PC-9 (cell line): ENCODE measurements at regions not wholly inside any gene's neighbourhood (a gene's known extent, or its start where the extent isn't known, plus 50 kb on each side); places are given as distances from the start of the nearest gene placed in this dataset.

Experiments
- BruUV-seq: library from RNA; stranded (reverse); fragments of 400-500 nt; replicated peaks from 2 replicates; lab custom pipeline; 2021; lab: Mats Ljungman, UMichigan
- CTCF ChIA-PET: fragments of 300-600 bp; sonication (Branson Sonifier 250); formaldehyde crosslinking; loops from one replicate; lab custom pipeline; 2022; ENCODE audit warnings: antibody characterized with exemption; lab: Charles Lee
- POLR2A ChIA-PET: fragments of 300-600 bp; sonication (Branson Sonifier 250); formaldehyde crosslinking; loops from one replicate; lab custom pipeline; 2022; ENCODE audit warnings: antibody characterized with exemption; ENCODE audit not compliant: unreplicated experiment; lab: Charles Lee
- DNase-seq, 2 experiments: peaks; one replicate each; pipeline versions ENCODE4 v3.0.0 to v3.0.0-alpha.2; 2015 to 2022; ENCODE audit warnings: mixed read lengths in 1 of 2
- H2AFZ ChIP-seq: fragments of 200-600 bp; sonication (generic); 2 replicates; pipeline ENCODE4 v1.8.1; 2017; ENCODE audit warnings: antibody characterized with exemption
- H3F3A ChIP-seq: fragments of 200-600 bp; sonication (generic); 2 replicates; pipeline ENCODE4 v1.8.1; 2017; ENCODE audit warnings: antibody characterized with exemption, mild to moderate bottlenecking, low read depth; ENCODE audit not compliant: insufficient read depth
- H3K27ac ChIP-seq: fragments of 200-600 bp; sonication (generic); 2 replicates; pipeline ENCODE4 v1.6.1; 2016; ENCODE audit warnings: mixed run types
- H3K27me3 ChIP-seq: fragments of 200-600 bp; sonication (generic); 2 replicates; pipeline ENCODE4 v1.6.1; 2016; ENCODE audit warnings: low read depth, mixed run types; ENCODE audit not compliant: insufficient read depth
- H3K36me3 ChIP-seq: fragments of 200-600 bp; sonication (generic); 2 replicates; pipeline ENCODE4 v1.6.1; 2016; ENCODE audit warnings: low read depth, mixed run types
- H3K4me1 ChIP-seq: fragments of 200-600 bp; sonication (generic); replicated peaks from 2 replicates; pipeline ENCODE4 v1.6.1; 2016; ENCODE audit warnings: mixed run types; ENCODE audit not compliant: insufficient read depth
- H3K4me2 ChIP-seq: fragments of 200-600 bp; sonication (generic); 2 replicates; pipeline ENCODE4 v1.6.1; 2017; ENCODE audit warnings: mixed run types
- H3K4me3 ChIP-seq: fragments of 200-600 bp; sonication (generic); 2 replicates; pipeline ENCODE4 v1.6.1; 2016; ENCODE audit warnings: mixed run types
- H3K79me2 ChIP-seq: fragments of 200-600 bp; sonication (generic); 2 replicates; pipeline ENCODE4 v1.6.1; 2017; ENCODE audit warnings: low read depth, mixed run types
- H3K9me2 ChIP-seq: fragments of 200-600 bp; sonication (generic); 2 replicates; pipeline ENCODE4 v1.8.1; 2017; ENCODE audit warnings: mild to moderate bottlenecking; ENCODE audit not compliant: insufficient read depth
- H3K9me3 ChIP-seq: fragments of 200-600 bp; sonication (generic); 2 replicates; pipeline ENCODE4 v1.8.1; 2016; ENCODE audit warnings: low read depth; ENCODE audit not compliant: insufficient read depth
- H4K20me1 ChIP-seq: fragments of 200-600 bp; sonication (generic); 2 replicates; pipeline ENCODE4 v1.8.1; 2017; ENCODE audit not compliant: insufficient read depth
- CTCF ChIP-seq: fragments of 200-600 bp; sonication (generic); conservative IDR thresholded peaks from 2 replicates; pipeline ENCODE4 v1.6.1; 2017; ENCODE audit warnings: mixed run types, antibody characterized with exemption, mild to moderate bottlenecking, moderate library complexity
- EZH2 ChIP-seq: fragments of 200-600 bp; sonication (generic); IDR thresholded peaks from 2 replicates; pipeline ENCODE4 v1.8.0; 2017; ENCODE audit warnings: antibody characterized with exemption, low read depth
- intact Hi-C: fragments of 100-400 bp; cut with micrococcal nuclease; formaldehyde crosslinking; loops from one replicate; pipeline ENCODE4 v1.10.0; 2022; ENCODE audit not compliant: unreplicated experiment

- Histone ChIP-seq H3K27me3 (no peaks in the 10 kb centered on the region), H3K4me2 (no peak overlapping the region), H3F3A (no peaks in the 10 kb centered on the region), H3K4me1 (no peaks in the 10 kb centered on the region), H3K9me2 (no peaks in the 10 kb centered on the region; the same call in 1 of the 2 replicates), H2AFZ (no peak overlapping the region), H3K9me3 (no peaks in the 10 kb centered on the region), H3K4me3 (no peak overlapping the region), H3K36me3 (no peaks in the 10 kb centered on the region), H3K27ac (no peak overlapping the region), H3K79me2 (no peaks in the 10 kb centered on the region), H4K20me1 (no peaks in the 10 kb centered on the region)
- ChIA-PET POLR2A (no interaction called here), CTCF (no interaction called here)
- BruUV-seq = no TSS peak
- intact Hi-C loops = no loop called here
- TF ChIP-seq EZH2 = no peak
- TF ChIP-seq CTCF = no peak
- no peak for DNase-seq
Observed at GRCh38 chr7:89559596-89559995, 594.7 kb upstream of the STEAP1 start.

GRCh38 chr7:89563597-89563996 lies 590.7 kb upstream of the STEAP1 start:
- no peaks in the 10 kb centered on the region for H3K36me3 ChIP-seq
- H3K9me2 ChIP-seq = no peaks in the 10 kb centered on the region
- DNase-seq = no peak
- no peaks in the 10 kb centered on the region for H3K79me2 ChIP-seq
- H3K4me2 ChIP-seq = no peak overlapping the region
- POLR2A ChIA-PET = no interaction called here
- no peaks in the 10 kb centered on the region for H3F3A ChIP-seq
- intact Hi-C loops = no loop called here
- H3K27ac ChIP-seq = no peak overlapping the region
- TF ChIP-seq CTCF (no peak), EZH2 (no peak)
- CTCF ChIA-PET = no interaction called here
- no peak overlapping the region for H3K4me3 ChIP-seq
- BruUV-seq = no TSS peak
- H3K9me3 ChIP-seq = no peaks in the 10 kb centered on the region
- no peaks in the 10 kb centered on the region for H3K4me1 ChIP-seq
- H2AFZ ChIP-seq = no peak overlapping the region
- H3K27me3 ChIP-seq = no peaks in the 10 kb centered on the region
- no peaks in the 10 kb centered on the region for H4K20me1 ChIP-seq

- Histone ChIP-seq H3K79me2 (no peaks in the 10 kb centered on the region), H2AFZ (no peak overlapping the region), H3K4me2 (no peak overlapping the region), H3K27ac (no peak overlapping the region), H3K4me1 (no peaks in the 10 kb centered on the region), H3K9me3 (no peaks in the 10 kb centered on the region), H4K20me1 (no peaks in the 10 kb centered on the region), H3K27me3 (no peaks in the 10 kb centered on the region), H3K4me3 (no peak overlapping the region), H3F3A (no peaks in the 10 kb centered on the region), H3K36me3 (no peaks in the 10 kb centered on the region), H3K9me2 (no peaks in the 10 kb centered on the region)
- no TSS peak for BruUV-seq
- intact Hi-C loops = no loop called here
- no peak for TF ChIP-seq EZH2
- TF ChIP-seq CTCF = no peak
- ChIA-PET CTCF (no interaction called here), POLR2A (no interaction called here)
- no peak for DNase-seq
Observed at GRCh38 chr7:89584896-89585295, 569.4 kb upstream of the STEAP1 start.
